ENCODE measurements at regions not wholly inside any gene's neighbourhood (a gene's known extent, or its start where the extent isn't known, plus 50 kb on each side); places are given as distances from the start of the nearest gene placed in this dataset.

- H3K4me3 ChIP-seq (ENCODE audit: low read length, poor library complexity, severe bottlenecking): no peak overlapping the region
- no peaks in the 10 kb centered on the region for H3K4me1 ChIP-seq (ENCODE audit: insufficient read depth, low read length, poor library complexity, severe bottlenecking)
- H3K9ac ChIP-seq (ENCODE audit: low read depth, low read length, poor library complexity, severe bottlenecking): no peak overlapping the region
- H3K36me3 ChIP-seq (ENCODE audit: insufficient read depth, low read length): no peaks in the 10 kb centered on the region
- H4K20me1 ChIP-seq (ENCODE audit: insufficient read depth, low read length, poor library complexity, severe bottlenecking): no peaks in the 10 kb centered on the region
- no peaks in the 10 kb centered on the region for H3K9me2 ChIP-seq (replicated peaks; ENCODE audit: low read depth, low read length)
- no peak overlapping the region for H2AFZ ChIP-seq (ENCODE audit: low read length)
- no peak overlapping the region for H3K4me2 ChIP-seq (ENCODE audit: low read depth, low read length, poor library complexity, severe bottlenecking)
- no peaks in the 10 kb centered on the region for H3F3A ChIP-seq (ENCODE audit: low read depth)
- H3K27me3 ChIP-seq (ENCODE audit: insufficient read depth, low read length, poor library complexity, severe bottlenecking): no peaks in the 10 kb centered on the region
- TF ChIP-seq EZH2phosphoT487 (IDR thresholded peaks at IDR 0.05; ENCODE audit: borderline replicate concordance): no peak
- TF ChIP-seq, protein P1, sequence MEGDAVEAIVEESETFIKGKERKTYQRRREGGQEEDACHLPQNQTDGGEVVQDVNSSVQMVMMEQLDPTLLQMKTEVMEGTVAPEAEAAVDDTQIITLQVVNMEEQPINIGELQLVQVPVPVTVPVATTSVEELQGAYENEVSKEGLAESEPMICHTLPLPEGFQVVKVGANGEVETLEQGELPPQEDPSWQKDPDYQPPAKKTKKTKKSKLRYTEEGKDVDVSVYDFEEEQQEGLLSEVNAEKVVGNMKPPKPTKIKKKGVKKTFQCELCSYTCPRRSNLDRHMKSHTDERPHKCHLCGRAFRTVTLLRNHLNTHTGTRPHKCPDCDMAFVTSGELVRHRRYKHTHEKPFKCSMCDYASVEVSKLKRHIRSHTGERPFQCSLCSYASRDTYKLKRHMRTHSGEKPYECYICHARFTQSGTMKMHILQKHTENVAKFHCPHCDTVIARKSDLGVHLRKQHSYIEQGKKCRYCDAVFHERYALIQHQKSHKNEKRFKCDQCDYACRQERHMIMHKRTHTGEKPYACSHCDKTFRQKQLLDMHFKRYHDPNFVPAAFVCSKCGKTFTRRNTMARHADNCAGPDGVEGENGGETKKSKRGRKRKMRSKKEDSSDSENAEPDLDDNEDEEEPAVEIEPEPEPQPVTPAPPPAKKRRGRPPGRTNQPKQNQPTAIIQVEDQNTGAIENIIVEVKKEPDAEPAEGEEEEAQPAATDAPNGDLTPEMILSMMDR (conservative IDR thresholded peaks at IDR 0.05; ENCODE audit: low read length): no peak
- no peaks in the 10 kb centered on the region for H3K79me2 ChIP-seq (ENCODE audit: insufficient read depth, low read length)
- 0 out of 2 replicates have a peak, but pooled peaks cover 6% of the 10 kb centered on the region for H3K9me3 ChIP-seq (ENCODE audit: insufficient read depth, low read depth, low read length)
Measured at GRCh38 chr16:52238710-52239109, 308.2 kb downstream of the TOX3 start.

DNA sequence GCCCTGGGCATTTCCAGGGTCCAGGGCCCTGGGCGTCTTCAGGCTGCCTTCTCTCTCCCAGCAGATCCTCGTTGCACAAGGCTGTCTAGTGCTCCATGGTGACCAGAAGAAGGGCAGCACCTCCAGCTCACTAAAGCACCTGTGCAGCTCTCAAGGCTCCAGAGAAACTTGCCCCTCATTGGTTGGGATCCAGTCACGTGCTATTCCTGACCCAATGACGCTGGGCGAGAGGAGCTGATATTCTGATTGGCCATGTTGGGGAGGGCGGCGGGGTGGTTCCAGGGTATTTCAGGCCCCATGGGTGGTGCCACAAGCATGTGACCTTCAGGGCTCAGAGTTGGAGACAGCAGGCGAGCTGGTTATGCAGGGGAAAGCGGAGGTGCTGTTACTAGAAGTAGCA, 309.1 kb downstream of the TOX3 start:
- no peaks in the 10 kb centered on the region for H3K4me1 ChIP-seq (ENCODE audit: insufficient read depth, low read length, poor library complexity, severe bottlenecking)
- TF ChIP-seq, protein P1 (conservative IDR thresholded peaks at IDR 0.05; ENCODE audit: low read length): no peak
- no peak for TF ChIP-seq EZH2phosphoT487 (IDR thresholded peaks at IDR 0.05; ENCODE audit: borderline replicate concordance)
- no peak overlapping the region for H3K4me3 ChIP-seq (ENCODE audit: low read length, poor library complexity, severe bottlenecking)
- H3K27me3 ChIP-seq (ENCODE audit: insufficient read depth, low read length, poor library complexity, severe bottlenecking): no peaks in the 10 kb centered on the region
- H3K79me2 ChIP-seq (ENCODE audit: insufficient read depth, low read length): no peaks in the 10 kb centered on the region
- H3K4me2 ChIP-seq (ENCODE audit: low read depth, low read length, poor library complexity, severe bottlenecking): no peak overlapping the region
- no peak overlapping the region for H3K9ac ChIP-seq (ENCODE audit: low read depth, low read length, poor library complexity, severe bottlenecking)
- H2AFZ ChIP-seq (ENCODE audit: low read length): no peak overlapping the region
- H3K9me2 ChIP-seq (replicated peaks; ENCODE audit: low read depth, low read length): no peaks in the 10 kb centered on the region
- H4K20me1 ChIP-seq (ENCODE audit: insufficient read depth, low read length, poor library complexity, severe bottlenecking): no peaks in the 10 kb centered on the region
- H3K36me3 ChIP-seq (ENCODE audit: insufficient read depth, low read length): no peaks in the 10 kb centered on the region
- 0 out of 2 replicates have a peak, but pooled peaks cover 6% of the 10 kb centered on the region for H3K9me3 ChIP-seq (ENCODE audit: insufficient read depth, low read depth, low read length)
- H3F3A ChIP-seq (ENCODE audit: low read depth): no peaks in the 10 kb centered on the region

DNA sequence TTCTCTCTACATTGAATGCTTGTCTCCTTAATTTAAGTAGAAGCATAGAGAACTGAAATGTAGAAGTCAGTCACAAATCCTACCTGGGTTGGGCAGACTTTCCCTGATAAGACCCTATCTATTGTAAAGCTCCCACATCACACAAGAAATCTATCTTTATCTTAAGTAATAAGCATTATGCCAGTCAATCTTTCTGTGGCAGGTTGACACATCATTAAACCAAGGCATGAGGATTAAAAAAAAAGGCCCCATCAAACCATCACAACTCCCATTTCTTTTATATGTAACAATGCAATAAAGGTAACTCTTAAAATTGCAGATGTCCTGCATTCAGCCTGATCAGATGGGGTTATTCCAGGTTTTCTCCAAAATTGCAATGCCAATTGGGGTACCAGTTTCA, 311.8 kb downstream of the TOX3 start:
- Histone ChIP-seq H3K36me3 (ENCODE audit: insufficient read depth, low read length) (no peaks in the 10 kb centered on the region), H3K4me1 (ENCODE audit: insufficient read depth, low read length, poor library complexity, severe bottlenecking) (no peaks in the 10 kb centered on the region), H3K9me3 (ENCODE audit: insufficient read depth, low read depth, low read length) (0 out of 2 replicates have a peak, but pooled peaks cover 2% of the 10 kb centered on the region), H4K20me1 (ENCODE audit: insufficient read depth, low read length, poor library complexity, severe bottlenecking) (no peaks in the 10 kb centered on the region), H3K9me2 (replicated peaks; ENCODE audit: low read depth, low read length) (no peaks in the 10 kb centered on the region), H2AFZ (ENCODE audit: low read length) (no peak overlapping the region), H3F3A (ENCODE audit: low read depth) (no peaks in the 10 kb centered on the region), H3K9ac (ENCODE audit: low read depth, low read length, poor library complexity, severe bottlenecking) (no peak overlapping the region), H3K4me3 (ENCODE audit: low read length, poor library complexity, severe bottlenecking) (no peak overlapping the region), H3K27me3 (ENCODE audit: insufficient read depth, low read length, poor library complexity, severe bottlenecking) (no peaks in the 10 kb centered on the region), H3K4me2 (ENCODE audit: low read depth, low read length, poor library complexity, severe bottlenecking) (no peak overlapping the region), H3K79me2 (ENCODE audit: insufficient read depth, low read length) (no peaks in the 10 kb centered on the region)
- TF ChIP-seq EZH2phosphoT487 (IDR thresholded peaks at IDR 0.05; ENCODE audit: borderline replicate concordance): no peak

DNA sequence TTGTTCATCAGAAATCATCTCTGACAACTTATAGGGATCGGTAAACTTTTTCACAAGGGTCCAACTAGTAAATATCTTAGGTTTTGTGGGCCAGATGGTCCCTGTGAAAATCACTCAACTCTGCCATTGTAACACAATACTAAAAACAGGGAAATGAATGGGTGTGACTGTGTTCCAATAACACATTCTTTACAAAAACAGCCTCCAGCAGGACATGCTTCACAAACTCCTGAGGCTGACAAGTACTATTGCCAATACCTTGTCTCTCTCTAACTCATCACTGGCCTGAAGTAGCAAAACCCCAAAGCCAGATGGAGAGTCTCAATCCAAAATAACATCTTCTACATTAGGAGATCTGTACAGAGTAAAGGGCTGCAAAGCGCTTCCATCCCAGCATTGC, 312.3 kb downstream of the TOX3 start:
- H3K9me2 ChIP-seq (replicated peaks; ENCODE audit: low read depth, low read length): no peaks in the 10 kb centered on the region
- H3K79me2 ChIP-seq (ENCODE audit: insufficient read depth, low read length): no peaks in the 10 kb centered on the region
- H3K9me3 ChIP-seq (ENCODE audit: insufficient read depth, low read depth, low read length): 0 out of 2 replicates have a peak, but pooled peaks cover 2% of the 10 kb centered on the region
- no peak overlapping the region for H3K4me3 ChIP-seq (ENCODE audit: low read length, poor library complexity, severe bottlenecking)
- no peaks in the 10 kb centered on the region for H4K20me1 ChIP-seq (ENCODE audit: insufficient read depth, low read length, poor library complexity, severe bottlenecking)
- no peaks in the 10 kb centered on the region for H3K27me3 ChIP-seq (ENCODE audit: insufficient read depth, low read length, poor library complexity, severe bottlenecking)
- H3K4me2 ChIP-seq (ENCODE audit: low read depth, low read length, poor library complexity, severe bottlenecking): no peak overlapping the region
- H3K9ac ChIP-seq (ENCODE audit: low read depth, low read length, poor library complexity, severe bottlenecking): no peak overlapping the region
- H3F3A ChIP-seq (ENCODE audit: low read depth): no peaks in the 10 kb centered on the region
- no peaks in the 10 kb centered on the region for H3K4me1 ChIP-seq (ENCODE audit: insufficient read depth, low read length, poor library complexity, severe bottlenecking)
- TF ChIP-seq, protein P1 (conservative IDR thresholded peaks at IDR 0.05; ENCODE audit: low read length): no peak
- no peak for TF ChIP-seq EZH2phosphoT487 (IDR thresholded peaks at IDR 0.05; ENCODE audit: borderline replicate concordance)
- no peak overlapping the region for H2AFZ ChIP-seq (ENCODE audit: low read length)
- no peaks in the 10 kb centered on the region for H3K36me3 ChIP-seq (ENCODE audit: insufficient read depth, low read length)
